T-helper 2 cell treated with Interferon-gamma antibody and Interleukin-4, amounts not matched to agents 5 μg/mL and 100 μg/mL, for 36 hours (primary cell): ENCODE measurements at regions not wholly inside any gene's neighbourhood (a gene's known extent, or its start where the extent isn't known, plus 50 kb on each side); places are given as distances from the start of the nearest gene placed in this dataset.
"Not testable (repeated sequence)": the region's sequence is repeated elsewhere in the genome, so short reads cannot be mapped to it uniquely, and the experiment has no call there.

Experiments used
- DNase-seq: peaks from one replicate; pipeline ENCODE4 v3.0.0; 2021; ENCODE audit warnings: low spot score
- H3K27ac Mint-ChIP-seq: one replicate; pipeline ENCODE4 v1.8.0; 2021; ENCODE audit warnings: mild to moderate bottlenecking, mixed read lengths
- H3K27me3 Mint-ChIP-seq: one replicate; pipeline ENCODE4 v1.8.0; 2021; ENCODE audit warnings: low read depth, mixed read lengths
- H3K36me3 Mint-ChIP-seq: one replicate; pipeline ENCODE4 v1.8.0; 2021; ENCODE audit warnings: low read depth, mixed read lengths
- H3K4me1 Mint-ChIP-seq: one replicate; pipeline ENCODE4 v1.8.0; 2021; ENCODE audit warnings: low read depth, mixed read lengths
- H3K4me3 Mint-ChIP-seq: one replicate; pipeline ENCODE4 v1.8.0; 2022; ENCODE audit warnings: mild to moderate bottlenecking, moderate library complexity, mixed read lengths
- H3K9me3 Mint-ChIP-seq: one replicate; pipeline ENCODE4 v1.8.0; 2021; ENCODE audit warnings: mixed read lengths

DNA sequence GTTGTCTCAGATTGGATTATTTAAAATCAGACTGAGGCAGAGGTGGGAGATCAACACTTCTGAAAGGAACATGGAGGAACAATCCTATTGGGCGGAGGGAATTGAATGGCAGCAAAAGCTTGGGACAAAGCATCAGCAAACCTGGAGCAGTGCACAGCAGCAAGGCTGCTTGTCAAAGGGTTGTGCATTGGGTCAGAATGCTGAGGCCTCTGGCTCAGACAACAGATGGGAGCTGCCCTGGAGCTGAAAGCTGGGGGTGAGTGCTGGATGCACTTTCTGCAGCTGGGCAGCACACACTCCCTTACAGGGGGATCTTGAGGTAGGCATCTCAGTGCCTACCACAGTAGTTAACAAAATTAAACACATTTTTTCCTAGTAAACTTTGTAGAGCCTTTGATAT, 634.4 kb upstream of the MMS22L start:
- no peaks in the 10 kb centered on the region for H3K4me1 Mint-ChIP-seq
- no peaks in the 10 kb centered on the region for H3K36me3 Mint-ChIP-seq
- no peak for DNase-seq
- H3K9me3 Mint-ChIP-seq, result no peaks in the 10 kb centered on the region
- no peak overlapping the region for H3K27ac Mint-ChIP-seq
- H3K27me3 Mint-ChIP-seq, result no peaks in the 10 kb centered on the region
- H3K4me3 Mint-ChIP-seq, result no peak overlapping the region

DNA sequence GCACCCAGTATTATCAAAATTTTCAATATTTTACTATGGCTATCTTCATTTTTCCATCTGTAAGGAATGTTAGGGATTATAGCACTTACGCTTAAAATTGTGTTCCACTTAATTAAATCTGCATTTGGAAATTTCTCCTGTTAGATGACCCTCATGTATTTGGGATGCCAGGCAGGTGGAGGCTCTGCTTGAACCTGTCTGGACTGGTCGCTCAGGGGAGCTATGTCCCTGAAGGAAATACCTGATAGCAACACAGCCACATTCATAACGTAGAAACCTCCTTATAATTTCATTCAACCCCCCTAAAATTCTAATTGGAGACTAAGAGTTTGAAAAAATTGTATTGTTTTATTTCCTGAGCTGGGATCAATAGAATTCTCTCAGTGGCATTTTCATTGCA, 636.0 kb upstream of the MMS22L start:
- no peaks in the 10 kb centered on the region for H3K4me1 Mint-ChIP-seq
- DNase-seq, result no peak
- no peaks in the 10 kb centered on the region for H3K27me3 Mint-ChIP-seq
- H3K36me3 Mint-ChIP-seq, result no peaks in the 10 kb centered on the region
- H3K4me3 Mint-ChIP-seq, result no peak overlapping the region
- H3K9me3 Mint-ChIP-seq, result no peaks in the 10 kb centered on the region
- no peak overlapping the region for H3K27ac Mint-ChIP-seq

DNA sequence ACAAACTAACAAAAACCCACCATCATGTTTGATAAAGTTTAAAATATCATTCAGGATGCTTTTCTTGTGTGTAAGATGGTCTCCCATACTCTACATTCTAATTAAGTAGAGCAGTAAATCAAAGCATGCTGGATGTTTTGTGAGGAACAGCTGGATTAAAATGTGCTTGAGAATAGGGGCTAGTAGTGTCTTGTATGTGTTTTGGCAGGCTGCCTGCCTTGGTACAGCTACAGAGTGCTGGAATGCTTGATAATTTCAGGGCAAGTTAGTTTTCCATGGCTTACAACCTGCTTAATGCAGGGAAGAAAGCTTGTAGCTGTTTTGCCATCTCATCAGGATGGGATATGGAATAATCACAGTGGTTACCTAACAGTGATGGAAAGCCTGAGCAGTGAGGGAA, 636.6 kb upstream of the MMS22L start:
- Mint-ChIP-seq H3K9me3 (no peaks in the 10 kb centered on the region), H3K4me3 (no peak overlapping the region), H3K36me3 (no peaks in the 10 kb centered on the region), H3K27ac (no peak overlapping the region), H3K4me1 (no peaks in the 10 kb centered on the region), H3K27me3 (no peaks in the 10 kb centered on the region)
- DNase-seq, result no peak

DNA sequence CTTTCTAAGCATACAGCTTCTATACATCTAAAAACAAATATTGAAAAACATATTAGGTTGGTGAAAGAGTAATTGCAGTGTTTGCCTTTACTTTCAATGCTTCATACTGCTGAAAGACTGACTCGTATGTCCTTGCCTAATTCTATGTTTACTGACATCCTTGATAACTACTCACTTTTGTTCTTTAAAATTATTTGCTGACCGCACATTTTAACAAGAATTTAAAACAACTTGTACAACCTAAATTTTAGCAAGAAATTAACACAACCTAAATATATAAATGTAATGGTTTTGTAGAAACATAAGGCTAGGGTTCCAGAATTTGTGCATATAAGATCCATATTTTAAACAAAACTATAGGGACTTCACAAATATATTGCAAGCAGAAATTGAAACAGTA, 640.2 kb upstream of the MMS22L start:
- no peak overlapping the region for H3K4me3 Mint-ChIP-seq
- no peak overlapping the region for H3K27ac Mint-ChIP-seq
- no peaks in the 10 kb centered on the region for H3K9me3 Mint-ChIP-seq
- no peaks in the 10 kb centered on the region for H3K27me3 Mint-ChIP-seq
- no peaks in the 10 kb centered on the region for H3K4me1 Mint-ChIP-seq
- DNase-seq, result no peak
- no peaks in the 10 kb centered on the region for H3K36me3 Mint-ChIP-seq

DNA sequence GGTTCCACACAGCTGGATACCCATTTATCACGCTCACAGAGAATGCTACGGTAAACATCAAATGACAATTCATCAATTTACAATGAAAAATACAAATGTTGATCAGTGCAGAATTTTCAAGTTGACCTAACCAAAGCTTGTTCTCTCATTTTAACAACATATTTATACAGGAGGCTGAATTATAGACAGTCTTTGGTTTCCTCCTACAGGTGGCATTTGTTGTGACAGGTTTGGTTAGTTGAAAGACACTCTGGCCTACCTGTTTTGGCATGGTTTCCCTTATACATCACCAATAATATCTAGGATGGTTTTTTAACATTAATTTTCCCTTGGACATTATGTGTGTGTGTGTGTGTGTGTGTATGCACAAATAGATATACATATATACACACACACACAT, 642.5 kb upstream of the MMS22L start:
- no peaks in the 10 kb centered on the region for H3K9me3 Mint-ChIP-seq
- no peaks in the 10 kb centered on the region for H3K27me3 Mint-ChIP-seq
- H3K4me3 Mint-ChIP-seq, result no peak overlapping the region
- no peak overlapping the region for H3K27ac Mint-ChIP-seq
- no peaks in the 10 kb centered on the region for H3K36me3 Mint-ChIP-seq
- no peaks in the 10 kb centered on the region for H3K4me1 Mint-ChIP-seq
- no peak for DNase-seq

DNA sequence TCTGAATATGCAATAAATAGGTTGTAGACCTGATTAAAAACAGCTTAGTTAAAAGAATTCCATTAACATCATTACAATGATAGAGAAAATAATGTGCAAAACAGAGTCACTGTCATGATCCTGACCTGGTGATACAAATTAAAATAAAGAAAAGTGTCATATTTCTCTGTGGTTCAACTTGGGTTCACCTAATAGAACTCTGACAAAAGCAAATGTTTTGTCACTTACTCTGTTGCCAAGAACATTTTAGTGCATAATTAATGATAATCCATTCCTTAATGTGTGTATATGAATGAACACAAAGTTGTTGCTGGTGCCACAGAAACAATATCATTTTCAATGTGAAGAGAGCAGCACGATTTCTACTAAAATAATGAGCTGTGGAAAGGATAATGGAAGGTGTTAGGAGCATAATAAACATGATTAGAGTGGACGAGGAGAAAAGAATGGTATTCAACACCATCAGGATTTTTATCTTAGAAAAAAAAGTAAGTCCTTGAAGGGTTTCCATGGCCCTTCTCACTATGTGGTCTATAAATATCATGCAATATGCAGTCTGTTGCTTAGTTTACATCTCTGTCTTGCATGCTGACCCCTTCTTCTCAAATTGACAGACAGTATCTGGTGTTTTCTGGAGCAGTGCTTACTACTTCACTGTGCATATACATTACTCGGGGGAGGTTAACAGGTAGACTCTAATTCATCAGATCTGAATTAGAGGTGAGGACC, 656.6 kb upstream of the MMS22L start:
- Mint-ChIP-seq H3K27me3 (no peaks in the 10 kb centered on the region), H3K4me3 (no peak overlapping the region), H3K27ac (no peak overlapping the region), H3K4me1 (no peaks in the 10 kb centered on the region), H3K9me3 (no peaks in the 10 kb centered on the region), H3K36me3 (no peaks in the 10 kb centered on the region)
- no peak for DNase-seq

DNA sequence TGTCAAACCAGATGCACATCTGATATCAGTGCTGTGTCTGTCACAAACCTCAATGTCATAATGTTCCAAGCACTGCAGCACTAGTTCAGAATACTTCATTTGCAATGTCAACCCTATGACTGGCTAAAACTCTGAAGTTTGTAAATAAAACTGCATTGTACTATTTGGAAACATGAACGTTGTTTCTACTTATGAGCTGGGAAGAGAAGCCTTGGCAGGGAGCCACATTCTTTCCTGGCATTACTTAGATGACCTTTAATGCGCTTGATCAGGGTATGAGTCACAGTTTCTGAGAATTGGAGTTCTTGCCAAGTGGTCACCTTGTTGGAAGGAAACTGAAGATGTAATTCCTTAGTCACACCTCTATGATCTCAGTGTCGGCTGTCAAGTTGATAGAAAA, 664.8 kb upstream of the MMS22L start:
- Mint-ChIP-seq H3K9me3 (no peaks in the 10 kb centered on the region), H3K4me3 (no peak overlapping the region), H3K27ac (no peak overlapping the region), H3K36me3 (no peaks in the 10 kb centered on the region), H3K4me1 (no peaks in the 10 kb centered on the region), H3K27me3 (no peaks in the 10 kb centered on the region)
- no peak for DNase-seq

DNA sequence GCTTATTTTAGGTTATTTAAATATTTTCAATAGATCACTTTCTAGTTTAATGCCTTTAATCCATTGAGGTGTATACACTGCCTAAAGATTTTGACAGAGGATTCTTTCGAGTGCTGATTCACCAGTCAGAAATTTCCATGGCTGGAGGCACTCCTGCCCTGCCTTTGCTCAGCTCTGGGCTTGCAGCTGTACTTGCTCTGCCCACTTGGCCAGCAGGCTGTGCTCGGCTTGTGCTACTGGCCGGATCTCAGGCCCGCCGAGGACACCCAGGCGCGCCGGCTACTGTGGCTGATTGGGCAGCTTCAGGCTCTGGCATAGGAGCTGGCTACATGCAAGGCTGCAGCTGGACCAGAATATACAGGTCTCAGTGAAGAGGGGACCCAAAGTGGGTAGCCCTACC, 675.1 kb upstream of the MMS22L start:
- Mint-ChIP-seq H3K9me3 (no peaks in the 10 kb centered on the region), H3K4me3 (no peak overlapping the region), H3K27ac (no peak overlapping the region), H3K27me3 (no peaks in the 10 kb centered on the region), H3K4me1 (no peaks in the 10 kb centered on the region), H3K36me3 (no peaks in the 10 kb centered on the region)
- no peak for DNase-seq

DNA sequence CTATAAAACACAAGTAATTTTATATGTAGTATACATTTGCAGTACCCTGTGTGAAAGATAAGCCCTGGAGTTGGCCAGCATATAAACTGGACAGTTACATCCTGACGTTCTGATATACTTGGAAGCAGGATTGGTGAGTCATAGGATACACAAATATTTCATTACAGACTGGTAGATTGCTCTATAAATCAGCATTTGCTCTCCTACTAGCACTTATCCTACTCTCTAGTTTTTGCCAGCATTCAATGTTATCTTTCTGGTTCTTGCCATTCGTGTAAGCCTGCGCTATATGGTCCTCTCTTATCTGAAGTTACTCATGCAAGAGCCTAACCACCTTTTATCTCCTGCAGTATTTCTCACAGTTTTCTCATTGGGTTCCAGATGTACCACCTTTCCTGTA, 680.2 kb upstream of the MMS22L start:
- no peak overlapping the region for H3K27ac Mint-ChIP-seq
- H3K27me3 Mint-ChIP-seq, result no peaks in the 10 kb centered on the region
- H3K4me1 Mint-ChIP-seq, result no peaks in the 10 kb centered on the region
- H3K36me3 Mint-ChIP-seq, result no peaks in the 10 kb centered on the region
- H3K9me3 Mint-ChIP-seq, result no peaks in the 10 kb centered on the region
- DNase-seq, result no peak
- no peak overlapping the region for H3K4me3 Mint-ChIP-seq

DNA sequence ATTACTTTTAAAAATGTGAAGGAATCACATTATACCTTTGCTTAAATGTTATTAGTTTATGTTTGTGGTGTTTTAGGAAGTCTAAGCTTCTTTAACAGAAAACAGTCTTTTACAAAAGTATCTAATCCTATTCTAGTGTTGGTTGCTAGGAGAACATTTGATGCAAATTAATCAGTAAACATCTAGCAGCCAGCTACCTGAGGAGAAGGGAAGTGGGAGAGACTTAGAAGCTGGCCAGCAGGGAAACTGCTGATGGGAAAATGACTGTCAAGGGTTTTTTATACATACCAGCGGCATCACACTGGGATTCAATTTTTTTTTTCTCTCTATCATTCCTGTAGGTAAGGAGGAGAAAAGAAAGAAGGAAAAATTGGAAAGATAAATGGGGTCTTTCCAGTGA, 686.0 kb upstream of the MMS22L start:
- Mint-ChIP-seq H3K27ac (no peak overlapping the region), H3K4me3 (no peak overlapping the region), H3K9me3 (no peaks in the 10 kb centered on the region), H3K36me3 (no peaks in the 10 kb centered on the region), H3K27me3 (no peaks in the 10 kb centered on the region), H3K4me1 (no peaks in the 10 kb centered on the region)
- no peak for DNase-seq

DNA sequence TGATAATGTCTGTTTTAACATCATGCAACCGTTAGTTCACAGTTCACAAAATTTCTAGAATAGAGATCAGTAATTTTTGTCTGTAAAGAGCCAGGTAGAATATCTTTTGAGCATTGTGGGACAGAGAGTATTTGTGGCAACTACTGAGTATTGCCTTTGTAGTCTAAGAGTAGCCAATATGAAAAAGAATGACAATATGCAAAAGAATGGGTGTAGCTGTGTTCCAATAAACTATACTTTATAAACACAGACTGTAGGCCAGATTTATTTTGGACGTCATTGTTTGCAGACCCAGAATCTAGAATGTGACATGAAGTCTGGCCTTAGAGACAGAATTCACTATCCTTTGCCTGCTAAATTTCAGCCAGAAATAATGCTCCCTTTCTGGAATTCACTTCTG, 694.1 kb upstream of the MMS22L start:
- no peaks in the 10 kb centered on the region for H3K9me3 Mint-ChIP-seq
- H3K4me1 Mint-ChIP-seq, result no peaks in the 10 kb centered on the region
- DNase-seq, result no peak
- H3K36me3 Mint-ChIP-seq, result no peaks in the 10 kb centered on the region
- no peak overlapping the region for H3K4me3 Mint-ChIP-seq
- H3K27me3 Mint-ChIP-seq, result no peaks in the 10 kb centered on the region
- H3K27ac Mint-ChIP-seq, result no peak overlapping the region

DNA sequence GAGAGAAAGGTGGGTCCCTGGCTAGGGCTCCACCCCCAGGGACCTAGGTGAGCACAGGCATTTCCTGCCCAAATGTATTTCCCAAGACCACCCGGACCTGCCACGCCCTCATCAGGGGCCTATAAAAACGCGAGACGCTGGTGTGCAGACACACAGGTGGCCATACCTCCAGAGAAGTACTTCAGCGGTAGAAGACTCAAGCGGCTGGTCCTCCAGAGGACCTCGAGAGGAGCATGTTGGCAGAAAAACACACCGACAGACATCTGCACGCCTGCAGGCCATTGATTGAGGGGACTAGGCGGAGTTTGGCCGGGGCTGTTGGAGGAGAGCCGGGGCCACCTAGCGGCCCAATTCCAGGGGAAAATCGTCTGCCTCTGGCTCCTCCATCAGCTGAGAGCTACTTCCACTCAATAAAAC, 695.8 kb upstream of the MMS22L start:
- Mint-ChIP-seq H3K27me3 (no peaks in the 10 kb centered on the region), H3K4me1 (no peaks in the 10 kb centered on the region), H3K36me3 (no peaks in the 10 kb centered on the region), H3K4me3 (no peak overlapping the region), H3K27ac (no peak overlapping the region), H3K9me3 (no peaks in the 10 kb centered on the region)
- DNase-seq, result no peak

DNA sequence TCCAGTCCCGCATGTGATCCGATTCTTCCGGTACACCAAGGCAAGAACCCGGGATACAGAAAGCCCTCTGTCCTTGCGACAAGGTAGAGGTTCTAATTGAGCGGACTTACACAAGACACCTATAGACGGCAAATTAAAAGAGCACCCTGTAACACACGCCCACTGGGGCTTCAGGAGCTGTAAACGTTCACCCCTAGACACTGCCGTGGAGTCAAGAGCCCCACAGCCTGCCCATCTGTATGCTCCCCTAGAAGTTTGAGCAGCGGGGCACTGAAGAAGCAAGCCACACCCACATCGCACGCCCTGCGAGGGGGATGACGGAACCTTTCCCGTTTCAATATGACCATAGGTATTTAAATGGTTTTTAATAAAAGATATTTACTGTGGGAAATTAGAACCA, 696.3 kb upstream of the MMS22L start:
- H3K9me3 Mint-ChIP-seq, DNase-seq, H3K4me3 Mint-ChIP-seq, H3K36me3 Mint-ChIP-seq, H3K4me1 Mint-ChIP-seq, H3K27me3 Mint-ChIP-seq, H3K27ac Mint-ChIP-seq: not testable (repeated sequence)

DNA sequence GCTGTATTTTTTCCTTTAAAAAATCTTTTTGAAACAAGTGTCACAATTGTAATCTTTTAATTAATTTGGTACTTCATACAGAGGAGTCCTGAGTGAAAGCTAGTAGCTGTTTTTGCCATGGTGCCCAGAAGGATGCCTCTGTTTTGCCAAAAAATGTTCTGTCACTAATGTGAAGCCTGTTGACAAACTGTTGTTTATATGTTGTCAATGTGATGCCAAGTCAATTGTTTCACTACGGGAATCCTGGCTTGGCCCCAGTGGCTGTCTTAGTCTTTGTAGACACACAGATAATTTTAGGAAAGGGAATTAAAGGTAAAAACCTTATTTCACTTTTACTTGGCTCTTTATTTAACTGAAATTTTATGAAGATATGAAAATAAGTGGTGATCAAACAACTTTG, 706.4 kb upstream of the MMS22L start:
- Mint-ChIP-seq H3K36me3 (no peaks in the 10 kb centered on the region), H3K4me3 (no peak overlapping the region)

DNA sequence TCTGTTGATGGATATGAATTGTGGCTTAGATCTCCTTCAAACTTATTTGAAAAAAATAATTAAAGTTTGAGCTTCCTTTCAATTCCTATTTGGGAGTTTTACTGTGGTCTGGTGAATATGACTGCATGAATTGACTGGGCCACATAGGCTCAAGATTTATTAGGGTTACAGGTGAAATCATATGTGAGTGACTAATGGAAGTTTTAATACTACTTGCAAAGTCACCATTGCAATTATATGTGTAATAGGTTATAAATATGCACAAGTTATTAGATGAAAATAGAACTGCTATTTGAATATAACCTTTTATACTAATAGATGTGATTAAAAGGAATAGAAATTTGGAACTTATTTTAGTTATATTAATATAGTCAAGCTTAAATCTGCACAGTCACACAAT, 712.1 kb upstream of the MMS22L start:
- H3K4me3 Mint-ChIP-seq, result no peak overlapping the region
- H3K27ac Mint-ChIP-seq, result no peak overlapping the region
- no peak for DNase-seq
- H3K36me3 Mint-ChIP-seq, result no peaks in the 10 kb centered on the region
- H3K27me3 Mint-ChIP-seq, result no peaks in the 10 kb centered on the region
- H3K9me3 Mint-ChIP-seq, result no peaks in the 10 kb centered on the region
- H3K4me1 Mint-ChIP-seq, result no peaks in the 10 kb centered on the region

More for the DNA sequence above, 706.4 kb upstream of the MMS22L start:
- no peak overlapping the region for H3K27ac Mint-ChIP-seq
- no peaks in the 10 kb centered on the region for H3K9me3 Mint-ChIP-seq
- H3K27me3 Mint-ChIP-seq, result no peaks in the 10 kb centered on the region
- H3K4me1 Mint-ChIP-seq, result no peaks in the 10 kb centered on the region
- no peak for DNase-seq
